ENCODE measurements at regions not wholly inside any gene's neighbourhood (a gene's known extent, or its start where the extent isn't known, plus 50 kb on each side); places are given as distances from the start of the nearest gene placed in this dataset.

DNA sequence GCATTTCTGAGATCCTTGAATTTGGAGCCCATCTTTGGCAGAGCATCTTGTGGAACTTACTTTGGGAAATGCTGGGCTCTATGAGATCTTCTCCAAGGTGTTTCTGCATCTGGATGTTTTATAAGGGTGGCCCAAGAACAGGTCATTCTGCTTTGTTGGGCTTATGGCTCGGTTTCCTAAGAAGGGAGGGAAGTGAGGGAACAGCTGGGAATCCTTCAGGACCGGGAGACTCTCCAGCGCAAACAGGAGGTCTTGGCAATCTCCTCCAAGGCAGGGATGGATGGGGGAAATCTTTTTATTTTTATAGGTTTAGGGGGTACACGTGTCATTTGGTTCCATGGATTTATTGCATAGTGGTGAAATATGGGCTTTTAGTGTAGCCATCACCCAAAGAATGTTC lies 54.7 kb downstream of the IRX3 start:
- POLR2A ChIA-PET, result no interaction called here
- Mint-ChIP-seq H3K4me3 (no peak overlapping the region), H3K4me1 (no peaks in the 10 kb centered on the region), H3K27ac (no peak overlapping the region), H3K36me3 (no peaks in the 10 kb centered on the region), H3K27me3 (peaks cover 8 to 16% (median 10%) of the 10 kb centered on the region in 5 donors), H3K9me3 (no peaks in the 10 kb centered on the region)
- ATAC-seq, result no peak
- no peak for DNase-seq

GRCh38 chr16:54231336-54231735 lies 55.3 kb downstream of the IRX3 start:
- H3K4me1 Mint-ChIP-seq, result no peaks in the 10 kb centered on the region
- no peaks in the 10 kb centered on the region for H3K9me3 Mint-ChIP-seq
- ATAC-seq (no peak), DNase-seq (no peak)
- POLR2A ChIA-PET, result no interaction called here
- no peak overlapping the region for H3K27ac Mint-ChIP-seq
- H3K4me3 Mint-ChIP-seq, result no peak overlapping the region
- peaks cover 5 to 13% (median 10%) of the 10 kb centered on the region in 5 donors for H3K27me3 Mint-ChIP-seq
- H3K36me3 Mint-ChIP-seq, result no peaks in the 10 kb centered on the region

DNA sequence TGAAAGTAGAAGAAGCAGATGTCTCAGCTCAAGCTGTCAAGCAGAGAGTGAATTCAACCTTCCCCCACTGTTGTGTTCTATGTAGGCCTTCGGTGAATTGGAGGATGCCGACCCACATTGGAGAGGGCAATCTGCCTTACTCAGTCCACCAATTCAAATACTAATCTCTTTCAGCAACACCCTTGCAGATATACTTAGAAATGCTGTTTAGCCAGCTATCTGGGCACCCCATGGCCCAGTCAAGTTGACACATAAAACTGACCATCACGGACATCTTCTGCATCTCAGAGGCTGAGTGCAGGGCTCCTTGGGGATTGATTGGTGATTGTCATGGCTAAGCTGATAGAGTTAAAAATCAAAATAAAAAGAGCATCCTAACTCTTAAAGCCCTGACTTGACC lies 58.3 kb downstream of the IRX3 start:
- POLR2A ChIA-PET, result no interaction called here
- DNase-seq, result no peak
- no peak for ATAC-seq
- no peak overlapping the region for H3K27ac Mint-ChIP-seq
- H3K4me3 Mint-ChIP-seq, result no peak overlapping the region
- H3K4me1 Mint-ChIP-seq, result no peaks in the 10 kb centered on the region
- H3K27me3 Mint-ChIP-seq, result peaks cover 1 to 10% (median 7%) of the 10 kb centered on the region in 5 donors
- no peaks in the 10 kb centered on the region for H3K36me3 Mint-ChIP-seq
- no peaks in the 10 kb centered on the region for H3K9me3 Mint-ChIP-seq

GRCh38 chr16:54226296-54227010 lies 60.1 kb downstream of the IRX3 start:
- Mint-ChIP-seq H3K27ac (no peak overlapping the region), H3K9me3 (no peaks in the 10 kb centered on the region), H3K36me3 (no peaks in the 10 kb centered on the region), H3K4me1 (no peaks in the 10 kb centered on the region), H3K4me3 (no peak overlapping the region), H3K27me3 (peaks cover 1 to 10% (median 3%) of the 10 kb centered on the region in 5 donors)
- ATAC-seq (no peak), DNase-seq (no peak)
- POLR2A ChIA-PET, result no interaction called here

DNA sequence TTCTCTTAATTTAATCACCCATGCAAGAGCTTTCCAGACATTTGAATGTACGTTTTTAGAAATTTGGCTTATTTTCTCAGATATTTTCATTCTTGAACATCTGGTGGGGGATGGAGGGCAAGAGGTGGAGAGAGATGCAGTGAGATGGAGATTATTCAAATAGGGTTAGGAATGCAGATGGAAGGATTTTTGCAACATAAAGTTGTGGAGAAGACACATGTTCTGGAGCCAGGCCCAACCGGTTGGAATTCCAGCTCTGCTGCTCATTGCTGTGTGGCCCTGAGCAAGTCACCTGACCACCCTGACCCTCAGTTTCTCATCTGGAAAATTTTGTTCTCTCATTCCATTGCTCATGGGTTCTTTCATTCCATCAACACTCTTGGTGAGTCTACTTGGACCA lies 66.9 kb downstream of the IRX3 start:
- POLR2A ChIA-PET, result no interaction called here
- DNase-seq, result no peak

DNA sequence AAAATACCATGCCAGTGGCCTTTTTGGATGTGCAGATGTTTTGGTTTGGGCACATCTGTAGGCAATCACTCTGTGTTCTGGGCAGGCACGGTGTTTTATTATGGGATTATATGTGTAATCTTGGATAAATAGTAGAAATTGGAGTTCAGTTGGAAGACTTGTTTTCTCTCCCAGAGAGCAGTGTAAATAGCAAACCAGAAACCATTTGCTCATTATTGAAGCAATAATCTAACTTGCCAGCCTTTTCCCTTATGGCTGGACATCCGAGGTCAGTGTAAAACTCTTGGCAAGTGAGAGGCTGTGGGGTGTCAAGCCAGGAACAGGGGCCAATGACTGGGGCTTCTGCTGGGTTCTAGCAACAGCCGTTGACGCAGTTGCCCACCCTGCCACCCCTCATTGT lies 69.9 kb downstream of the IRX3 start:
- DNase-seq, result no peak
- H3K9me3 Mint-ChIP-seq, result no peaks in the 10 kb centered on the region
- H3K4me1 Mint-ChIP-seq, result no peaks in the 10 kb centered on the region
- H3K4me3 Mint-ChIP-seq, result no peak overlapping the region
- no peaks in the 10 kb centered on the region for H3K36me3 Mint-ChIP-seq
- ATAC-seq, result no peak
- H3K27me3 Mint-ChIP-seq, result peaks cover 0 to 18% (median 2%) of the 10 kb centered on the region in 5 donors
- POLR2A ChIA-PET, result no interaction called here
- no peak overlapping the region for H3K27ac Mint-ChIP-seq

More for the DNA sequence above, 66.9 kb downstream of the IRX3 start:
- peak overlapping the region in 1 of 10 donors; percentile 64 for H3K4me3 Mint-ChIP-seq
- H3K27me3 Mint-ChIP-seq, result peaks cover 1 to 18% (median 4%) of the 10 kb centered on the region in 5 donors
- no peak overlapping the region for H3K27ac Mint-ChIP-seq
- H3K9me3 Mint-ChIP-seq, result no peaks in the 10 kb centered on the region
- no peaks in the 10 kb centered on the region for H3K36me3 Mint-ChIP-seq
- no peak for ATAC-seq
- H3K4me1 Mint-ChIP-seq, result no peaks in the 10 kb centered on the region

DNA sequence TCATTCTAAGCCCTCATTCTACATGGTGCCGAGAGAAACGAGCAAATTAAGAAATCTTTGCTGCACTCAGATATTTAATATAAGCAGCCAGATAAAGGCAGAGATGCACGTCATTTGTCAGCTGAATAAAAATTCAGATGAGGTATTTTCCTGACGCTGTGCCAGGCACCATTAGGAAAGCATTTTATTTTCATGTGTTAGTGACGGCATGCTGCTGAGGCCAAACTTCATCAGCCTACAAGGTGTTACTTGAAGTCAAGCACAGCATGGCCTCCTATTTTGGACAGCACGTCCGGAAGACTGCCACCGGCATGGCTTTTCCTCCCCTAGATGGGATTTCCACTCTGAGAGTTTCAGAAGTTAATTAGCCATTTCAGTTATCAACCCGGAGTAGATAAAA lies 70.3 kb downstream of the IRX3 start:
- H3K27me3 Mint-ChIP-seq, result peaks cover 0 to 18% (median 2%) of the 10 kb centered on the region in 5 donors
- H3K9me3 Mint-ChIP-seq, result no peaks in the 10 kb centered on the region
- DNase-seq, result no peak
- H3K4me3 Mint-ChIP-seq, result no peak overlapping the region
- no peaks in the 10 kb centered on the region for H3K4me1 Mint-ChIP-seq
- ATAC-seq, result no peak
- no peaks in the 10 kb centered on the region for H3K36me3 Mint-ChIP-seq
- POLR2A ChIA-PET, result no interaction called here
- H3K27ac Mint-ChIP-seq, result no peak overlapping the region

DNA sequence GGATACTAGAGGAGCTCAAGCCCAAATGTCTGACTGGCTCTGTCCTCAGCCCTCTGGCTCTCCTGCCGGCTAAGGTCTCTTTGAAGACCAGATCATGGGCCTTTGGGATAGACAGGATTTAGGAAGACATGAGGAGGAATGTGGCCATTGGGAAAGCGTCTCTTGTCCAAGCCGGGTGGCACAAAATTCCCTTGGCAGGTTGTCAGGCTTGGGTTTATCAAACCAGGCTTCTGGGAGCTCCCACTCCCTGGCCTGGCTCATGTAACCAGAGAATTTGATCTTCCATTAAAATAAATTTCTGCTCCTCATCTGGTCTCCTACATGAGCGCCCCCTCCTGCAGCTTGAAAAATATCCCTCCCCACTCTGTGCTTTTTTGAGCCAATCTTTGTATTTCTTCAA lies 71.1 kb downstream of the IRX3 start:
- ATAC-seq (no peak), DNase-seq (no peak)
- H3K9me3 Mint-ChIP-seq, result no peaks in the 10 kb centered on the region
- peaks cover 0 to 18% (median 2%) of the 10 kb centered on the region in 5 donors for H3K27me3 Mint-ChIP-seq
- H3K36me3 Mint-ChIP-seq, result no peaks in the 10 kb centered on the region
- H3K27ac Mint-ChIP-seq, result no peak overlapping the region
- POLR2A ChIA-PET, result no interaction called here
- no peak overlapping the region for H3K4me3 Mint-ChIP-seq
- H3K4me1 Mint-ChIP-seq, result no peaks in the 10 kb centered on the region

- POLR2A ChIA-PET, result no interaction called here
Observed at GRCh38 chr16:54213322-54213721, 73.3 kb downstream of the IRX3 start.

DNA sequence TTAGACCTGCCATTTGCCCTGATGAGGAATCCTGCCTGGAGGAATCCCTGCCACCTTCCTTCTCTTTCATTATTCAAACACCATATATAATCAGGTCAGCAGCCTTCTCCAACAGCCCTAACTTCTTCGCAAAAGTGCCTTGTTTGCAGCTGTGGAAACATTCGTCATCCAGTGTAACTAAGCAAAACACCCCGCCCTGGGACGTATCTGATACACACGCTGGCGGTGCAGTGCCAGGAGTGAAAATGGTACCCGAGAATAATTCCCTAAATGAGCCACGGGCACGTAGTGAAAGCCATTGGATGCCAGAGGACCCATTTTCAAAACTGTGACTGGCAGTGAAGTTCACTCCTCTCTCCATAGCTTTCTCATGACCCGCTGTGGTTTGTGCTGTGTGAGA lies 73.7 kb downstream of the IRX3 start:
- ATAC-seq (no peak), DNase-seq (no peak)
- POLR2A ChIA-PET, result no interaction called here
- Mint-ChIP-seq H3K4me3 (no peak overlapping the region), H3K27ac (peak overlapping the region in 1 of 10 donors; percentile 9), H3K36me3 (no peaks in the 10 kb centered on the region), H3K27me3 (peaks cover 0 to 23% (median 3%) of the 10 kb centered on the region in 5 donors), H3K9me3 (no peaks in the 10 kb centered on the region), H3K4me1 (no peaks in the 10 kb centered on the region)

More at GRCh38 chr16:54213322-54213721, 73.3 kb downstream of the IRX3 start:
- DNase-seq (no peak), ATAC-seq (no peak)
- no peaks in the 10 kb centered on the region for H3K9me3 Mint-ChIP-seq
- no peaks in the 10 kb centered on the region for H3K4me1 Mint-ChIP-seq
- H3K4me3 Mint-ChIP-seq, result no peak overlapping the region
- no peaks in the 10 kb centered on the region for H3K36me3 Mint-ChIP-seq
- peaks cover 0 to 23% (median 2%) of the 10 kb centered on the region in 5 donors for H3K27me3 Mint-ChIP-seq
- peak overlapping the region in 1 of 10 donors; percentile 9 for H3K27ac Mint-ChIP-seq

GRCh38 chr16:54211203-54211602 lies 75.4 kb downstream of the IRX3 start:
- POLR2A ChIA-PET, result no interaction called here
- H3K9me3 Mint-ChIP-seq, result no peaks in the 10 kb centered on the region
- ATAC-seq, result no peak

DNA sequence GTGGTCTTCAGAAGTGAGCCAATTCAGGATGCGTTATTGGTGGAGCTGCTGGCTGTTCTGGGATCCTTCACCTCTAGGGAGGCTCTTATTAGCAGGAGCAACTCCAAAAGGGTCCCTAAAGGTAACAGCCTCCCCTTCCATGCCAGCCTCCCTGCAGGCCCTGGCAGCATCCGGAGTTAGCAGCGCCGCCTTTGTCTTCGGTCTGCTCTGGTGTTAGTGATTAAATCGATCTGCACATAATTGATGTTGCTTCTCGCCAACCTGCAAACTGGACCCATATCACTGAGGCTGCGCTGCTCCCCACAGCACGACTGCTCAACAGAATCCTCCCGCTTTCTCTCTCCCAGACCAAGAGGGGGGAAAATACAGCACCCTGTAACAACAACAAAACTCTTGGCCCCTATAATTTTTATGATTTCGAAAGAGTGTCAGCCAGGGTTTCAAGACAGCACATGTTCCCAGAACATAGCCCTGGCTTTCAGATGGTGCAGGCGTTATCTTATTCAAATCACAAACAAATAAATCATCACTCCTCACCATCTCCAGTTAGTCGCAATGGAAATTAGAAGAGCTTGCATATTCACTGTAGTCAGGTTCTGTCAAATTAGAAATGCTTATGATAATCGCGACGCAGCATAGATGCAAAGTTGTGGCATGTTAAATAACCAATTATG lies 76.0 kb downstream of the IRX3 start:
- POLR2A ChIA-PET, result no interaction called here
- Mint-ChIP-seq H3K4me3 (no peak overlapping the region), H3K27ac (no peak overlapping the region), H3K27me3 (peaks cover 0 to 27% (median 5%) of the 10 kb centered on the region in 5 donors), H3K9me3 (no peaks in the 10 kb centered on the region), H3K36me3 (no peaks in the 10 kb centered on the region), H3K4me1 (no peaks in the 10 kb centered on the region)
- DNase-seq, result no peak
- no peak for ATAC-seq

More at GRCh38 chr16:54211203-54211602, 75.4 kb downstream of the IRX3 start:
- Mint-ChIP-seq H3K27me3 (peaks cover 0 to 27% (median 5%) of the 10 kb centered on the region in 5 donors), H3K4me3 (no peak overlapping the region), H3K27ac (no peak overlapping the region), H3K4me1 (no peaks in the 10 kb centered on the region), H3K36me3 (no peaks in the 10 kb centered on the region)
- no peak for DNase-seq

DNA sequence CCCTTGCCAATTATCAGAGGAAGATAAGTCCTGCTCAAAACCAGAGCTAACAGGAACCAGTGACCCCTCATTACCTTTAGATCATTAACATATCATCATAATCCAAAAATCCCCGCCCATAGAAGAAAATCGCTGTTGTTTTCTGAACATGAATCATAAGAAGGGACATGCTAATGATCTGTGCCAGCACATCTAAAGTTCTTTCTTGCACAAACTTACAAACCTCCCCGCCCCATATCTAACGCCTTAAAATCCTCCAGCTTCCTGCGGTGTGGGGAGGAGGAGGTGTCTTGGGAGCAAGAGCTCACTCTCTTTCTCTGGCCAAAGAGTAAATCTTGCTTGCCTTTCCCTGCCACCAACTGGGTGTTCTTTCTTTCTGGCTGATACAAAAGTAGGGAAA lies 78.3 kb downstream of the IRX3 start:
- no peak overlapping the region for H3K4me3 Mint-ChIP-seq

More for the DNA sequence above, 78.3 kb downstream of the IRX3 start:
- POLR2A ChIA-PET, result no interaction called here
- no peaks in the 10 kb centered on the region for H3K36me3 Mint-ChIP-seq
- peak overlapping the region in 1 of 10 donors; percentile 16 for H3K27ac Mint-ChIP-seq
- peaks cover 0 to 21% (median 5%) of the 10 kb centered on the region in 5 donors for H3K27me3 Mint-ChIP-seq
- ATAC-seq (no peak), DNase-seq (no peak)
- H3K4me1 Mint-ChIP-seq, result no peaks in the 10 kb centered on the region
- no peaks in the 10 kb centered on the region for H3K9me3 Mint-ChIP-seq
